ENCODE measurements at regions not wholly inside any gene's neighbourhood (a gene's known extent, or its start where the extent isn't known, plus 50 kb on each side); places are given as distances from the start of the nearest gene placed in this dataset.

GRCh38 chr12:91606662-91607377 lies 424.2 kb upstream of the DCN start:
- no peak overlapping the region for H3K4me3 ChIP-seq (ENCODE audit: low read depth, low read length)
- H3K27me3 ChIP-seq (ENCODE audit: control insufficient read depth, insufficient read depth, low read length): no peaks in the 10 kb centered on the region
- H3K27ac ChIP-seq (ENCODE audit: low read depth, low read length): no peak overlapping the region
- no peak for TF ChIP-seq CTCF (IDR thresholded peaks at IDR 0.05; ENCODE audit: low read depth, low read length)
- H3K9me3 ChIP-seq (ENCODE audit: control insufficient read depth, insufficient read depth, low read length): no peaks in the 10 kb centered on the region
- CTCF ChIA-PET: interaction anchor here (1.3 kb wide), 1 partner anchor 29 kb away, joined by 4 read pairs; no protein-coding TSS in a partner anchor
- POLR2A ChIA-PET: no interaction called here
- no peak for DNase-seq (ENCODE audit: low read depth, low spot score)

- no peak for DNase-seq (ENCODE audit: low read depth, low spot score)
- TF ChIP-seq CTCF (IDR thresholded peaks at IDR 0.05; ENCODE audit: low read depth, low read length): no peak
- H3K9me3 ChIP-seq (ENCODE audit: control insufficient read depth, insufficient read depth, low read length): no peaks in the 10 kb centered on the region
- H3K27ac ChIP-seq (ENCODE audit: low read depth, low read length): no peak overlapping the region
- POLR2A ChIA-PET: no interaction called here
- H3K27me3 ChIP-seq (ENCODE audit: control insufficient read depth, insufficient read depth, low read length): no peaks in the 10 kb centered on the region
- CTCF ChIA-PET: no interaction called here
- no peak overlapping the region for H3K4me3 ChIP-seq (ENCODE audit: low read depth, low read length)
These were observed 422.3 kb upstream of the DCN start for GRCh38 chr12:91604897-91605296.

GRCh38 chr12:91603060-91603459 lies 420.4 kb upstream of the DCN start:
- Histone ChIP-seq H3K4me3 (ENCODE audit: low read depth, low read length) (no peak overlapping the region), H3K9me3 (ENCODE audit: control insufficient read depth, insufficient read depth, low read length) (no peaks in the 10 kb centered on the region), H3K27ac (ENCODE audit: low read depth, low read length) (no peak overlapping the region), H3K27me3 (ENCODE audit: control insufficient read depth, insufficient read depth, low read length) (no peaks in the 10 kb centered on the region)
- POLR2A ChIA-PET: no interaction called here
- no peak for DNase-seq (ENCODE audit: low read depth, low spot score)
- CTCF ChIA-PET: no interaction called here
- TF ChIP-seq CTCF (IDR thresholded peaks at IDR 0.05; ENCODE audit: low read depth, low read length): no peak

- POLR2A ChIA-PET: no interaction called here
- CTCF ChIA-PET: interaction anchor here (0.6 kb wide), 1 partner anchor 23 kb away, joined by 4 read pairs; no protein-coding TSS in a partner anchor
These were observed 418.4 kb upstream of the DCN start for GRCh38 chr12:91601054-91601453.

More at GRCh38 chr12:91601054-91601453, 418.4 kb upstream of the DCN start:
- no peak for TF ChIP-seq CTCF (IDR thresholded peaks at IDR 0.05; ENCODE audit: low read depth, low read length)
- Histone ChIP-seq H3K9me3 (ENCODE audit: control insufficient read depth, insufficient read depth, low read length) (no peaks in the 10 kb centered on the region), H3K4me3 (ENCODE audit: low read depth, low read length) (no peak overlapping the region), H3K27ac (ENCODE audit: low read depth, low read length) (no peak overlapping the region), H3K27me3 (ENCODE audit: control insufficient read depth, insufficient read depth, low read length) (no peaks in the 10 kb centered on the region)
- no peak for DNase-seq (ENCODE audit: low read depth, low spot score)

Data from AG04450 (cell line).